ENCODE measurements at regions not wholly inside any gene's neighbourhood (a gene's known extent, or its start where the extent isn't known, plus 50 kb on each side); places are given as distances from the start of the nearest gene placed in this dataset.

- H3K27me3 ChIP-seq (ENCODE audit: insufficient read depth, poor library complexity, severe bottlenecking), result no peaks in the 10 kb centered on the region
- no peak for DNase-seq (ENCODE audit: low read depth in 1 of 2, low spot score in 1 of 2)
- no peak overlapping the region for H3K4me3 ChIP-seq (replicated peaks; ENCODE audit: insufficient read depth, low read length)
- TF ChIP-seq REST (IDR thresholded peaks at IDR 0.05; ENCODE audit: insufficient replicate concordance, low read depth) (no peak), CTCF (IDR thresholded peaks at IDR 0.05; ENCODE audit: insufficient read depth, low read length) (no peak), POLR2AphosphoS5 (IDR thresholded peaks at IDR 0.05; ENCODE audit: low read depth) (no peak), GABPA (IDR thresholded peaks at IDR 0.05; ENCODE audit: low read depth) (no peak), SPI1 (IDR thresholded peaks at IDR 0.05; ENCODE audit: borderline replicate concordance, low read depth) (no peak)
- no peak overlapping the region for H3K27ac ChIP-seq (replicated peaks)
Measured at GRCh38 chr1:166253076-166253779, 86.4 kb upstream of the FAM78B start.

GRCh38 chr1:166258017-166258416 is 91.2 kb upstream of the FAM78B start:
- no peak overlapping the region for H3K27ac ChIP-seq (replicated peaks)
- no peak for TF ChIP-seq REST (IDR thresholded peaks at IDR 0.05; ENCODE audit: insufficient replicate concordance, low read depth)
- no peak for TF ChIP-seq CTCF (IDR thresholded peaks at IDR 0.05; ENCODE audit: insufficient read depth, low read length)
- TF ChIP-seq GABPA (IDR thresholded peaks at IDR 0.05; ENCODE audit: low read depth), result no peak
- no peak for TF ChIP-seq SPI1 (IDR thresholded peaks at IDR 0.05; ENCODE audit: borderline replicate concordance, low read depth)
- no peak for TF ChIP-seq POLR2AphosphoS5 (IDR thresholded peaks at IDR 0.05; ENCODE audit: low read depth)
- no peaks in the 10 kb centered on the region for H3K27me3 ChIP-seq (ENCODE audit: insufficient read depth, poor library complexity, severe bottlenecking)
- H3K4me3 ChIP-seq (replicated peaks; ENCODE audit: insufficient read depth, low read length), result no peak overlapping the region
- no peak for DNase-seq (ENCODE audit: low read depth in 1 of 2, low spot score in 1 of 2)

- no peak for DNase-seq (ENCODE audit: low read depth in 1 of 2, low spot score in 1 of 2)
- no peak for TF ChIP-seq CTCF (IDR thresholded peaks at IDR 0.05; ENCODE audit: insufficient read depth, low read length)
- TF ChIP-seq REST (IDR thresholded peaks at IDR 0.05; ENCODE audit: insufficient replicate concordance, low read depth), result no peak
- TF ChIP-seq GABPA (IDR thresholded peaks at IDR 0.05; ENCODE audit: low read depth), result no peak
- no peak for TF ChIP-seq SPI1 (IDR thresholded peaks at IDR 0.05; ENCODE audit: borderline replicate concordance, low read depth)
- TF ChIP-seq POLR2AphosphoS5 (IDR thresholded peaks at IDR 0.05; ENCODE audit: low read depth), result no peak
Measured at GRCh38 chr1:166261511-166261910, 94.7 kb upstream of the FAM78B start.

More at GRCh38 chr1:166261511-166261910, 94.7 kb upstream of the FAM78B start:
- no peak overlapping the region for H3K27ac ChIP-seq (replicated peaks)
- H3K27me3 ChIP-seq (ENCODE audit: insufficient read depth, poor library complexity, severe bottlenecking), result no peaks in the 10 kb centered on the region
- no peak overlapping the region for H3K4me3 ChIP-seq (replicated peaks; ENCODE audit: insufficient read depth, low read length)
